Loucy (cell line): ENCODE measurements at regions not wholly inside any gene's neighbourhood (a gene's known extent, or its start where the extent isn't known, plus 50 kb on each side); places are given as distances from the start of the nearest gene placed in this dataset.

ENCODE experiments used
- H2AFZ ChIP-seq: fragments of 200-600 bp; sonication (generic); 2 replicates; pipeline ENCODE4 v1.6.0; 2016; ENCODE audit warnings: antibody characterized with exemption, mild to moderate bottlenecking, low read length, moderate library complexity
- H3F3A ChIP-seq: fragments of 200-600 bp; 2 replicates; pipeline ENCODE4 v1.6.0; 2016; ENCODE audit warnings: antibody characterized with exemption, low read depth, mild to moderate bottlenecking
- H3K27me3 ChIP-seq: fragments of 200-600 bp; sonication (generic); 2 replicates; pipeline ENCODE4 v1.6.1; 2014; ENCODE audit warnings: low read length, mild to moderate bottlenecking; ENCODE audit not compliant: insufficient read depth, poor library complexity, severe bottlenecking
- H3K36me3 ChIP-seq: fragments of 200-600 bp; sonication (generic); 2 replicates; pipeline ENCODE4 v1.6.1; 2016; ENCODE audit warnings: low read length; ENCODE audit not compliant: insufficient read depth
- H3K4me1 ChIP-seq: fragments of 200-600 bp; sonication (generic); 2 replicates; pipeline ENCODE4 v1.5.1; 2014; ENCODE audit warnings: low read length, mild to moderate bottlenecking; ENCODE audit not compliant: insufficient read depth, poor library complexity, severe bottlenecking
- H3K4me2 ChIP-seq: fragments of 200-600 bp; sonication (generic); 2 replicates; pipeline ENCODE4 v1.6.0; 2014; ENCODE audit warnings: antibody characterized with exemption, low read length, low read depth, mild to moderate bottlenecking; ENCODE audit not compliant: poor library complexity, severe bottlenecking
- H3K4me3 ChIP-seq: fragments of 200-600 bp; sonication (generic); 2 replicates; pipeline ENCODE4 v1.5.1; 2014; ENCODE audit warnings: low read length, mild to moderate bottlenecking, mixed read lengths; ENCODE audit not compliant: poor library complexity, severe bottlenecking
- H3K79me2 ChIP-seq: fragments of 200-600 bp; sonication (generic); 2 replicates; pipeline ENCODE4 v1.6.1; 2014; ENCODE audit warnings: low read length; ENCODE audit not compliant: insufficient read depth
- H3K9ac ChIP-seq: fragments of 200-600 bp; sonication (generic); 2 replicates; pipeline ENCODE4 v1.6.0; 2014; ENCODE audit warnings: mild to moderate bottlenecking, low read depth, low read length, moderate library complexity; ENCODE audit not compliant: poor library complexity, severe bottlenecking
- H3K9me2 ChIP-seq: fragments of 200-600 bp; sonication (generic); replicated peaks from 2 replicates; pipeline ENCODE4 v1.6.1; 2016; ENCODE audit warnings: low read depth, low read length, mixed read lengths
- H3K9me3 ChIP-seq: fragments of 200-600 bp; sonication (generic); 2 replicates; pipeline ENCODE4 v1.6.1; 2014; ENCODE audit warnings: mild to moderate bottlenecking, antibody characterized with exemption, low read length, low read depth; ENCODE audit not compliant: insufficient read depth
- H4K20me1 ChIP-seq: fragments of 200-600 bp; sonication (generic); 2 replicates; pipeline ENCODE4 v1.6.0; 2014; ENCODE audit warnings: antibody characterized with exemption, low read length, mild to moderate bottlenecking; ENCODE audit not compliant: insufficient read depth, poor library complexity, severe bottlenecking
- EZH2phosphoT487 ChIP-seq: fragments of 200-600 bp; IDR thresholded peaks from 2 replicates; pipeline ENCODE4 v1.6.1; 2018; ENCODE audit warnings: antibody characterized with exemption, mild to moderate bottlenecking, moderate library complexity, borderline replicate concordance
- TF ChIP-seq, protein P1 (sequence below): fragments of 200-600 bp; sonication (generic); conservative IDR thresholded peaks from 2 replicates; pipeline ENCODE4 v1.5.1; 2014; ENCODE audit warnings: mild to moderate bottlenecking, antibody characterized with exemption, low read length

- Histone ChIP-seq H3K4me2 (no peak overlapping the region), H3K9me2 (no peaks in the 10 kb centered on the region), H3K9ac (no peak overlapping the region), H2AFZ (no peak overlapping the region), H3K4me3 (no peak overlapping the region), H3K4me1 (no peaks in the 10 kb centered on the region), H3K79me2 (no peaks in the 10 kb centered on the region), H3K27me3 (no peaks in the 10 kb centered on the region), H3K36me3 (no peaks in the 10 kb centered on the region), H4K20me1 (no peaks in the 10 kb centered on the region), H3F3A (no peaks in the 10 kb centered on the region), H3K9me3 (no peaks in the 10 kb centered on the region)
- TF ChIP-seq, protein P1, sequence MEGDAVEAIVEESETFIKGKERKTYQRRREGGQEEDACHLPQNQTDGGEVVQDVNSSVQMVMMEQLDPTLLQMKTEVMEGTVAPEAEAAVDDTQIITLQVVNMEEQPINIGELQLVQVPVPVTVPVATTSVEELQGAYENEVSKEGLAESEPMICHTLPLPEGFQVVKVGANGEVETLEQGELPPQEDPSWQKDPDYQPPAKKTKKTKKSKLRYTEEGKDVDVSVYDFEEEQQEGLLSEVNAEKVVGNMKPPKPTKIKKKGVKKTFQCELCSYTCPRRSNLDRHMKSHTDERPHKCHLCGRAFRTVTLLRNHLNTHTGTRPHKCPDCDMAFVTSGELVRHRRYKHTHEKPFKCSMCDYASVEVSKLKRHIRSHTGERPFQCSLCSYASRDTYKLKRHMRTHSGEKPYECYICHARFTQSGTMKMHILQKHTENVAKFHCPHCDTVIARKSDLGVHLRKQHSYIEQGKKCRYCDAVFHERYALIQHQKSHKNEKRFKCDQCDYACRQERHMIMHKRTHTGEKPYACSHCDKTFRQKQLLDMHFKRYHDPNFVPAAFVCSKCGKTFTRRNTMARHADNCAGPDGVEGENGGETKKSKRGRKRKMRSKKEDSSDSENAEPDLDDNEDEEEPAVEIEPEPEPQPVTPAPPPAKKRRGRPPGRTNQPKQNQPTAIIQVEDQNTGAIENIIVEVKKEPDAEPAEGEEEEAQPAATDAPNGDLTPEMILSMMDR, result no peak
- TF ChIP-seq EZH2phosphoT487, result no peak
These were observed 345.4 kb downstream of the BUD13 start for GRCh38 chr11:116427337-116427902.

GRCh38 chr11:116426761-116427160, 346.0 kb downstream of the BUD13 start:
- H3K4me2 ChIP-seq, result no peak overlapping the region
- H3K27me3 ChIP-seq, result no peaks in the 10 kb centered on the region
- H3F3A ChIP-seq, result no peaks in the 10 kb centered on the region
- no peak overlapping the region for H3K4me3 ChIP-seq
- H3K9me2 ChIP-seq, result no peaks in the 10 kb centered on the region
- no peaks in the 10 kb centered on the region for H3K79me2 ChIP-seq
- H3K36me3 ChIP-seq, result no peaks in the 10 kb centered on the region
- no peaks in the 10 kb centered on the region for H4K20me1 ChIP-seq
- no peak overlapping the region for H3K9ac ChIP-seq
- no peak overlapping the region for H2AFZ ChIP-seq
- no peaks in the 10 kb centered on the region for H3K4me1 ChIP-seq
- H3K9me3 ChIP-seq, result no peaks in the 10 kb centered on the region
- no peak for TF ChIP-seq EZH2phosphoT487
- TF ChIP-seq, protein P1, result no peak

- H3K9me2 ChIP-seq, result no peaks in the 10 kb centered on the region
- H3K9ac ChIP-seq, result no peak overlapping the region
- H3K79me2 ChIP-seq, result no peaks in the 10 kb centered on the region
- peaks cover 7% of the 10 kb centered on the region for H3K4me1 ChIP-seq
- H3K36me3 ChIP-seq, result no peaks in the 10 kb centered on the region
- H3K4me3 ChIP-seq, result no peak overlapping the region
- no peaks in the 10 kb centered on the region for H3K9me3 ChIP-seq
- H4K20me1 ChIP-seq, result no peaks in the 10 kb centered on the region
- H3K4me2 ChIP-seq, result no peak overlapping the region
- no peaks in the 10 kb centered on the region for H3K27me3 ChIP-seq
- TF ChIP-seq, protein P1, result no peak
- no peak for TF ChIP-seq EZH2phosphoT487
- H3F3A ChIP-seq, result no peaks in the 10 kb centered on the region
- H2AFZ ChIP-seq, result no peak overlapping the region
These were observed 348.0 kb downstream of the BUD13 start for GRCh38 chr11:116424615-116425261.
